Upper lobe of left lung (tissue), 4 donors: ENCODE measurements at regions not wholly inside any gene's neighbourhood (a gene's known extent, or its start where the extent isn't known, plus 50 kb on each side); places are given as distances from the start of the nearest gene placed in this dataset.

Source experiments
- CTCF ChIP-seq, 6 experiments: fragments of 450-650 bp in 4 of 6; fragments of 200-600 bp in 2 of 6; sonication (generic) in 2 of 6; IDR thresholded peaks; one replicate each; pipeline ENCODE4 v1.5.1; 2016 to 2019; ENCODE audit warnings: antibody characterized with exemption in 6 of 6
- EP300 ChIP-seq, 4 donors: sonication (generic); formaldehyde crosslinking; IDR thresholded peaks; one replicate each; pipeline ENCODE4 v1.5.1; 2017; ENCODE audit warnings: antibody characterized with exemption in 4 of 4, control low read depth in 2 of 4
- POLR2A ChIP-seq, 4 donors: fragments of 450-650 bp; IDR thresholded peaks; one replicate each; pipeline ENCODE4 v1.5.1; 2016 to 2017; ENCODE audit warnings: antibody characterized with exemption in 4 of 4, mild to moderate bottlenecking in 2 of 4
- POLR2AphosphoS5 ChIP-seq, 2 donors: sonication (generic); formaldehyde crosslinking; IDR thresholded peaks; one replicate each; pipeline ENCODE4 v1.5.1; 2017; ENCODE audit warnings: antibody characterized with exemption in 2 of 2

- TF ChIP-seq POLR2A (IDR thresholded peaks at IDR 0.05) = no peak
- no peak for TF ChIP-seq CTCF (IDR thresholded peaks at IDR 0.05)
- no peak for TF ChIP-seq POLR2AphosphoS5 (IDR thresholded peaks at IDR 0.05)
- TF ChIP-seq EP300 (IDR thresholded peaks at IDR 0.05) = no peak
Observed at GRCh38 chr12:58224536-58225105, 283.3 kb downstream of the ATP23 start.
